ENCODE measurements at regions not wholly inside any gene's neighbourhood (a gene's known extent, or its start where the extent isn't known, plus 50 kb on each side); places are given as distances from the start of the nearest gene placed in this dataset.
A peak's percentile ranks its signal among the peaks of the same experiment; 100 is the strongest.

- Mint-ChIP-seq H3K27me3 (ENCODE audit: low read depth, unreplicated experiment) (no peaks in the 10 kb centered on the region), H3K4me1 (ENCODE audit: low read depth, unreplicated experiment) (peaks cover 2% of the 10 kb centered on the region), H3K27ac (ENCODE audit: unreplicated experiment) (no peak overlapping the region), H3K36me3 (ENCODE audit: low read depth, unreplicated experiment) (no peaks in the 10 kb centered on the region), H3K9me3 (ENCODE audit: unreplicated experiment) (no peaks in the 10 kb centered on the region), H3K4me3 (ENCODE audit: unreplicated experiment) (no peak overlapping the region)
- Histone ChIP-seq H3K4me2 (ENCODE audit: low read length) (no peak overlapping the region), H4K20me1 (ENCODE audit: insufficient read depth, low read length) (no peaks in the 10 kb centered on the region), H3K79me2 (ENCODE audit: insufficient read depth, low read length) (no peaks in the 10 kb centered on the region), H3K4me1 (ENCODE audit: insufficient read depth, low read length) (no peaks in the 10 kb centered on the region), H3K4me3 (ENCODE audit: insufficient read depth, low read depth, low read length) (no peak overlapping the region), H2AFZ (ENCODE audit: low read depth, low read length) (no peak overlapping the region), H3K27me3 (ENCODE audit: insufficient read depth, low read length) (no peaks in the 10 kb centered on the region), H3K27ac (ENCODE audit: low read depth, low read length) (no peak overlapping the region), H3K36me3 (ENCODE audit: insufficient read depth, low read length) (no peaks in the 10 kb centered on the region), H3K9ac (ENCODE audit: low read length) (no peak overlapping the region), H3K9me3 (ENCODE audit: insufficient read depth, low read depth, low read length) (no peaks in the 10 kb centered on the region)
- TF ChIP-seq CTCF (IDR thresholded peaks at IDR 0.05; ENCODE audit: insufficient read depth, low read depth, low read length) (no peak), EZH2 (IDR thresholded peaks at IDR 0.05; ENCODE audit: insufficient read depth, low read length) (no peak)
- DNase-seq (ENCODE audit: low read depth) = no peak
- no peak for FAIRE-seq
These were observed 310.0 kb upstream of the DCN start for GRCh38 chr12:91492648-91493047.

- Mint-ChIP-seq H3K4me3 (ENCODE audit: unreplicated experiment) (no peak overlapping the region), H3K27ac (ENCODE audit: unreplicated experiment) (no peak overlapping the region), H3K36me3 (ENCODE audit: low read depth, unreplicated experiment) (no peaks in the 10 kb centered on the region), H3K4me1 (ENCODE audit: low read depth, unreplicated experiment) (peaks cover 2% of the 10 kb centered on the region), H3K27me3 (ENCODE audit: low read depth, unreplicated experiment) (no peaks in the 10 kb centered on the region), H3K9me3 (ENCODE audit: unreplicated experiment) (peaks cover 2% of the 10 kb centered on the region)
- no peak overlapping the region for H3K4me2 ChIP-seq (ENCODE audit: low read length)
- no peaks in the 10 kb centered on the region for H4K20me1 ChIP-seq (ENCODE audit: insufficient read depth, low read length)
- H3K79me2 ChIP-seq (ENCODE audit: insufficient read depth, low read length) = no peaks in the 10 kb centered on the region
- DNase-seq (ENCODE audit: low read depth) (no peak), FAIRE-seq (no peak)
- TF ChIP-seq EZH2 (IDR thresholded peaks at IDR 0.05; ENCODE audit: insufficient read depth, low read length) (no peak), CTCF (IDR thresholded peaks at IDR 0.05; ENCODE audit: insufficient read depth, low read depth, low read length) (no peak)
- no peaks in the 10 kb centered on the region for H3K9me3 ChIP-seq (ENCODE audit: insufficient read depth, low read depth, low read length)
- no peaks in the 10 kb centered on the region for H3K36me3 ChIP-seq (ENCODE audit: insufficient read depth, low read length)
- no peak overlapping the region for H2AFZ ChIP-seq (ENCODE audit: low read depth, low read length)
- no peak overlapping the region for H3K27ac ChIP-seq (ENCODE audit: low read depth, low read length)
- H3K9ac ChIP-seq (ENCODE audit: low read length) = no peak overlapping the region
- H3K4me1 ChIP-seq (ENCODE audit: insufficient read depth, low read length) = no peaks in the 10 kb centered on the region
- H3K4me3 ChIP-seq (ENCODE audit: insufficient read depth, low read depth, low read length) = no peak overlapping the region
- H3K27me3 ChIP-seq (ENCODE audit: insufficient read depth, low read length) = no peaks in the 10 kb centered on the region
These were observed 308.2 kb upstream of the DCN start for GRCh38 chr12:91490667-91491311.

- TF ChIP-seq EZH2 (IDR thresholded peaks at IDR 0.05; ENCODE audit: insufficient read depth, low read length) (no peak), CTCF (IDR thresholded peaks at IDR 0.05; ENCODE audit: insufficient read depth, low read depth, low read length) (no peak)
- H3K79me2 ChIP-seq (ENCODE audit: insufficient read depth, low read length) = no peaks in the 10 kb centered on the region
- H3K36me3 Mint-ChIP-seq (ENCODE audit: low read depth, unreplicated experiment) = no peaks in the 10 kb centered on the region
- no peak overlapping the region for H3K4me3 Mint-ChIP-seq (ENCODE audit: unreplicated experiment)
- H4K20me1 ChIP-seq (ENCODE audit: insufficient read depth, low read length) = no peaks in the 10 kb centered on the region
- H3K4me1 ChIP-seq (ENCODE audit: insufficient read depth, low read length) = no peaks in the 10 kb centered on the region
- H3K27me3 ChIP-seq (ENCODE audit: insufficient read depth, low read length) = no peaks in the 10 kb centered on the region
- H3K36me3 ChIP-seq (ENCODE audit: insufficient read depth, low read length) = no peaks in the 10 kb centered on the region
- H3K9me3 ChIP-seq (ENCODE audit: insufficient read depth, low read depth, low read length) = no peaks in the 10 kb centered on the region
- no peak overlapping the region for H3K4me3 ChIP-seq (ENCODE audit: insufficient read depth, low read depth, low read length)
- H3K9me3 Mint-ChIP-seq (ENCODE audit: unreplicated experiment) = peaks cover 6% of the 10 kb centered on the region
- no peak overlapping the region for H2AFZ ChIP-seq (ENCODE audit: low read depth, low read length)
- no peak overlapping the region for H3K27ac ChIP-seq (ENCODE audit: low read depth, low read length)
- H3K27me3 Mint-ChIP-seq (ENCODE audit: low read depth, unreplicated experiment) = no peaks in the 10 kb centered on the region
- no peaks in the 10 kb centered on the region for H3K4me1 Mint-ChIP-seq (ENCODE audit: low read depth, unreplicated experiment)
- H3K9ac ChIP-seq (ENCODE audit: low read length) = no peak overlapping the region
- no peak overlapping the region for H3K27ac Mint-ChIP-seq (ENCODE audit: unreplicated experiment)
- H3K4me2 ChIP-seq (ENCODE audit: low read length) = no peak overlapping the region
- DNase-seq (ENCODE audit: low read depth) = peak; percentile 10
- peak; percentile 49 for FAIRE-seq
These were observed 300.9 kb upstream of the DCN start for GRCh38 chr12:91483471-91483985.
